ENCODE measurements at regions not wholly inside any gene's neighbourhood (a gene's known extent, or its start where the extent isn't known, plus 50 kb on each side); places are given as distances from the start of the nearest gene placed in this dataset.

GRCh38 chr22:22033803-22034468 is 51.3 kb upstream of the TOP3B start:
- TF ChIP-seq CTCF (IDR thresholded peaks at IDR 0.05): no peak
- no peak for TF ChIP-seq POLR2A (IDR thresholded peaks at IDR 0.05)
- no peak for TF ChIP-seq POLR2AphosphoS5 (IDR thresholded peaks at IDR 0.05)
